RWPE2 (cell line): ENCODE measurements at regions not wholly inside any gene's neighbourhood (a gene's known extent, or its start where the extent isn't known, plus 50 kb on each side); places are given as distances from the start of the nearest gene placed in this dataset.

Experiments used
- ATAC-seq: fragments of 200-7000 bp; cut with Tn5 transposase; 3 replicates; pipeline ENCODE4 v1.9.1; 2021; ENCODE audit warnings: low read depth
- DNase-seq: peaks from one replicate; pipeline ENCODE4 v3.0.0-alpha.2; 2020; ENCODE audit warnings: low spot score
- H3K27ac ChIP-seq: fragments of 450-650 bp; 2 replicates; pipeline ENCODE4 v1.5.1; 2017; ENCODE audit warnings: mild to moderate bottlenecking; ENCODE audit not compliant: poor library complexity, severe bottlenecking
- H3K27me3 ChIP-seq: fragments of 250-450 bp; sonication (Bioruptor Pico); 2 replicates; pipeline ENCODE4 v1.5.1; 2021; ENCODE audit warnings: mild to moderate bottlenecking, moderate library complexity; ENCODE audit not compliant: insufficient read depth, poor library complexity, severe bottlenecking
- H3K36me3 ChIP-seq: fragments of 250-450 bp; sonication (Bioruptor Pico); 2 replicates; pipeline ENCODE4 v1.5.1; 2020; ENCODE audit warnings: low read depth, mild to moderate bottlenecking, moderate library complexity
- H3K4me1 ChIP-seq: fragments of 250-450 bp; sonication (Bioruptor Pico); 2 replicates; pipeline ENCODE4 v1.5.1; 2021; ENCODE audit warnings: mild to moderate bottlenecking, moderate library complexity; ENCODE audit not compliant: insufficient read depth, poor library complexity, severe bottlenecking
- H3K4me3 ChIP-seq: fragments of 250-450 bp; sonication (Bioruptor Pico); 2 replicates; pipeline ENCODE4 v1.5.1; 2021; ENCODE audit warnings: mild to moderate bottlenecking, moderate library complexity; ENCODE audit not compliant: severe bottlenecking
- H3K9me3 ChIP-seq: fragments of 250-450 bp; sonication (Bioruptor Pico); 2 replicates; pipeline ENCODE4 v1.5.1; 2021; ENCODE audit warnings: mild to moderate bottlenecking, moderate library complexity; ENCODE audit not compliant: severe bottlenecking
- CTCF ChIP-seq: fragments of 450-650 bp; IDR thresholded peaks from one replicate; pipeline ENCODE4 v1.5.1; 2017; ENCODE audit warnings: mild to moderate bottlenecking, moderate library complexity; ENCODE audit not compliant: poor library complexity, severe bottlenecking

GRCh38 chr5:125286271-125286670 is 539.8 kb upstream of the ZNF608 start:
- no peak for ATAC-seq
- Histone ChIP-seq H3K4me1 (no peaks in the 10 kb centered on the region), H3K27ac (no peak overlapping the region), H3K36me3 (no peaks in the 10 kb centered on the region), H3K27me3 (no peaks in the 10 kb centered on the region), H3K9me3 (no peaks in the 10 kb centered on the region), H3K4me3 (no peak overlapping the region)
- no peak for DNase-seq
- TF ChIP-seq CTCF, result no peak

GRCh38 chr5:125289606-125290005 is 543.2 kb upstream of the ZNF608 start:
- DNase-seq (no peak), ATAC-seq (no peak)
- no peaks in the 10 kb centered on the region for H3K9me3 ChIP-seq
- H3K36me3 ChIP-seq, result no peaks in the 10 kb centered on the region
- no peak for TF ChIP-seq CTCF
- H3K27ac ChIP-seq, result no peak overlapping the region
- H3K4me3 ChIP-seq, result no peak overlapping the region
- no peaks in the 10 kb centered on the region for H3K4me1 ChIP-seq
- no peaks in the 10 kb centered on the region for H3K27me3 ChIP-seq

GRCh38 chr5:125290935-125291334 is 544.5 kb upstream of the ZNF608 start:
- Histone ChIP-seq H3K27ac (no peak overlapping the region), H3K4me1 (peaks cover 11% of the 10 kb centered on the region), H3K36me3 (no peaks in the 10 kb centered on the region), H3K27me3 (no peaks in the 10 kb centered on the region), H3K9me3 (peaks cover 2% of the 10 kb centered on the region), H3K4me3 (no peak overlapping the region)
- no peak for DNase-seq
- ATAC-seq, result no peak
- no peak for TF ChIP-seq CTCF

GRCh38 chr5:125291447-125291846 is 545.0 kb upstream of the ZNF608 start:
- TF ChIP-seq CTCF, result no peak
- no peak overlapping the region for H3K27ac ChIP-seq
- DNase-seq (no peak), ATAC-seq (no peak)
- H3K36me3 ChIP-seq, result no peaks in the 10 kb centered on the region
- peaks cover 11% of the 10 kb centered on the region for H3K4me1 ChIP-seq
- H3K4me3 ChIP-seq, result no peak overlapping the region
- H3K9me3 ChIP-seq, result peaks cover 2% of the 10 kb centered on the region
- H3K27me3 ChIP-seq, result no peaks in the 10 kb centered on the region

GRCh38 chr5:125293223-125293622 is 546.8 kb upstream of the ZNF608 start:
- H3K27me3 ChIP-seq, result no peaks in the 10 kb centered on the region
- no peak overlapping the region for H3K4me3 ChIP-seq
- ATAC-seq (no peak), DNase-seq (no peak)
- no peak overlapping the region for H3K27ac ChIP-seq
- TF ChIP-seq CTCF, result no peak
- peaks cover 2% of the 10 kb centered on the region for H3K9me3 ChIP-seq
- peaks cover 11% of the 10 kb centered on the region for H3K4me1 ChIP-seq
- H3K36me3 ChIP-seq, result no peaks in the 10 kb centered on the region
